Activated CD4-positive, CD25-positive, alpha-beta regulatory T cell (primary cell): ENCODE measurements at regions not wholly inside any gene's neighbourhood (a gene's known extent, or its start where the extent isn't known, plus 50 kb on each side); places are given as distances from the start of the nearest gene placed in this dataset.
"Not testable (repeated sequence)": the region's sequence is repeated elsewhere in the genome, so short reads cannot be mapped to it uniquely, and the experiment has no call there.

Experiments
- DNase-seq, 4 experiments: peaks; one replicate each; lab custom pipeline; 2025; lab: John Stamatoyannopoulos, UW

- no peak for DNase-seq
These were observed 148.1 kb downstream of the TRIML1 start for GRCh38 chr4:188287169-188287894.

DNA sequence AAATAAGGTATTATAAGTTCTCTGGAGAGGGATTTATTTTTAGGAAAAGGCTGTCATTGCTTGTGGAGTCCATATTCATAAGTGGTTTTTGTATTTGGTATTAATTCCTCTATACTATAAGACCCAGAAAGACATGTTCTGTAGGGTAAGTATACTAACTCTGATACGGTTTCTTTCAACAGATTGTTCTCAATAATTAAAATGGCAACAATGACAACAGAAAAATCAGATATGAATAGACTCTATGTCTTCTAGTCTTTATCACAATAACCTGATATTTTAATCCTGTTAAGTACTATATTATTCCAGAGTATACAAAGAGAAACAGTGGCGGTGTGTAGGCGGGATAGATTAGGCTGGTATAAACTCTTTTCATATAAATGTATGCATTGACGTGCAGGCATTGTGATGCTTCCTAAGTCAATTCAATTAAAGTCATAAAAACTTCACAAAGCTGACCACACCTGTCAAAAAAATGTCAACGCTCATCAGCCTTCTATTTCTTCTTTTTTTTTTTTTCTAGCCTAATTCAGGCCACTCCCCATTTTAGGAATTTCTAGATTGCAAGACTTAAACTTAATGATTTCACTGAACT is 150.4 kb downstream of the TRIML1 start:
- no peak for DNase-seq

DNA sequence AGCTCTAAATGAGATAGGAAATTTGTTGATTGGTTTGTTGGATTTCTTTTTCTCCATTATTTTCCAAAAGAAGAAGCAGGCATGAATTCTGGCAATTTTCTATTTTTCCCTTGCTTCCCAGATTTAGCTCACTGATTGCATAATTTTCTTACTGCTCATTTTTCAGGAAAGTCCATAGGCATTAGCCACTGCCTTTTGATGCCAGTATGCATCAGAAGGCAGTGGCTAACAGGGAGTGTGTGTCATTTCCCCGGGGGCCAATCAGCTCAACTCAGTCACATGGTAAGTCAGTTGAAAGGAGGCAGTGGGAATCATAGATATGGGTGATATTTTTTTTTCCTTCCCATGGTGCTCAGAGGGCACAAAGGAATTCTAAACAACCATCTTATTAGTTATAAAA is 156.7 kb downstream of the TRIML1 start:
- DNase-seq = no peak

GRCh38 chr4:188296331-188296730 is 157.1 kb downstream of the TRIML1 start:
- no peak for DNase-seq

GRCh38 chr4:188297873-188298272 is 158.6 kb downstream of the TRIML1 start:
- DNase-seq = no peak

GRCh38 chr4:188299161-188299560 is 159.9 kb downstream of the TRIML1 start:
- DNase-seq = no peak

GRCh38 chr4:188300385-188300784 is 161.1 kb downstream of the TRIML1 start:
- DNase-seq = no peak

DNA sequence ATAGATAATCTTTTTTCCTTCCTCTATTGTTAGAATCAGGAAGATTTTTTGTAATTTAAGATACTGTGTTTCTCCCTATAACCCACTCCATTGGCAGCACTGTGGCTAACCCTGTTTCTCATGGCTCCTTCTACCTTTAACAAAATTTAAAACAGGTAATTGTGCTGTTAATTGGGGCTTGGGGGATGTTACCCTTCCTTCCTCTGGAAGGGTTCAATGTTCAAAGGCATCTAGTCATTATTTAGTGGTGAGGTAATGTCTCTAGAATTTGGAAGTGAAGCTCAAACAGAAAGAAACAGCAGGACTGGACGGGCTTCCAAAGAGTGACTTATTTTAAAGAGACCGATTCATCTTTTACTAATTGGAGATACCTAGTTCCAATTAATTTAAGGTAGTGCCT is 166.4 kb downstream of the TRIML1 start:
- no peak for DNase-seq

GRCh38 chr4:188307591-188307990 is 168.3 kb downstream of the TRIML1 start:
- no peak for DNase-seq

- no peak for DNase-seq
These were observed 168.9 kb downstream of the TRIML1 start for GRCh38 chr4:188308142-188308541.

GRCh38 chr4:188316391-188316790 is 177.2 kb downstream of the TRIML1 start:
- no peak for DNase-seq

GRCh38 chr4:188328966-188329365 is 189.7 kb downstream of the TRIML1 start:
- DNase-seq = no peak

- no peak for DNase-seq
These were observed 190.3 kb downstream of the TRIML1 start for GRCh38 chr4:188329521-188329920.

DNA sequence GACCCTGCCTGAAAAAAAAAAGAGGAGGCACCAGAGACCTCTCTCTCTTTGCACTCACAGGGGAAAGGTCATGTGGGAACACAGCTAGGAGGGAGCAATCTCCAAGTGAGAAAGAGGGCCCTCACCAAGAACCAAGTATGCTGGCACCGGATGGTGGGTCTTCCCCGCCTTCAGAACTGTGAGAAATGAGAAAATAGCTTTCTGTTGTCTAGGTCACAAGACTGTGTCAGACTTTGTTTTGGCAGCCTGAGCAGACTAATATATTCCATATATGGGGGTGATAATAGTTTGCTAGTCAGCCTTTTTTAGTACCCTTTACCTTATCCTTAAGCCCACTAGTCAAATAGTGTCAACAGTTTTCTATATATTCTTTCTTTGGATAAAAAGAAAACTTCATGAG is 193.0 kb downstream of the TRIML1 start:
- DNase-seq = no peak

DNA sequence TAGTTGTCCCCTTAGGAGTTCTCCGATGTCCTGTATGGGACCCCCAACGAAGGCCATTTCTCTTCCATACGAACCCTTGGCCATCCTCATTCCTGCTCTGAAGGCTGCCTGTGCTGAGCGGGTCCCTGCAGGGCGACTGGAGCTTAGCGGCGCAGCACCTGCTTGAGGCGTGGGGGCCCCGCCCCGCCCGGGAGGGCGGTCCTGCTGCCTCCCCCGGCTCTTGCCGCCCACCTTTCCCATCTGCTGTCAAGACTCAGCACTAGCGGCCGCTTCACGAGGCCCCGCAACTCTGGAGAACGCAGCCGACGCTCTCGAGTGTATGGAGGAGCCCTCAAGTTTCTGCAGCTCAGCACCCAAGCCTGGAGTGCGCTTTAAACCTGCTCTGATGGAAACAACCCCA is 197.7 kb downstream of the TRIML1 start:
- no peak for DNase-seq

GRCh38 chr4:188341428-188341827 is 202.2 kb downstream of the TRIML1 start:
- no peak for DNase-seq

- DNase-seq = no peak
These were observed 207.0 kb downstream of the TRIML1 start for GRCh38 chr4:188346171-188346809.

- no peak for DNase-seq
These were observed 208.1 kb downstream of the TRIML1 start for GRCh38 chr4:188347339-188347738.

DNA sequence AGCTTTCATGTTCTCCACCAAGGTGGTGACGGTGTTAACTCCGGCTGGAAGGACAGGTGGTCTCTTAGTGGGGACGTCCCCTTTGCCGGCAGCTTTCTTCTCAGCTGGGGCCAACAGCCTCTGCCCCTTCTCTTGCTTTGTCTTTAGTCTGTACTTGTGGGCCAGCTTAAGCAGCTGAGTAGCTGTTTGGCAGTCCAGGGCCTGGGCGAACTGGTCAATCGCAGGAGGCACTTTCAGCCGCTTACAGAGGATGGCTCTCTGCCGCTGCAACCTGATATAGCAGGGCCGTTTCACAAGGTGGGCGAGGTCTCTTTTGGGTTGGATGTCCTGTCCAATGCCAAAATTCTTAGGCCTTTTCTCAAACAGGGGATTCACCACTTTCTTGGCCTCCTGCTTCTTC is 210.3 kb downstream of the TRIML1 start:
- not testable (repeated sequence) for DNase-seq

DNA sequence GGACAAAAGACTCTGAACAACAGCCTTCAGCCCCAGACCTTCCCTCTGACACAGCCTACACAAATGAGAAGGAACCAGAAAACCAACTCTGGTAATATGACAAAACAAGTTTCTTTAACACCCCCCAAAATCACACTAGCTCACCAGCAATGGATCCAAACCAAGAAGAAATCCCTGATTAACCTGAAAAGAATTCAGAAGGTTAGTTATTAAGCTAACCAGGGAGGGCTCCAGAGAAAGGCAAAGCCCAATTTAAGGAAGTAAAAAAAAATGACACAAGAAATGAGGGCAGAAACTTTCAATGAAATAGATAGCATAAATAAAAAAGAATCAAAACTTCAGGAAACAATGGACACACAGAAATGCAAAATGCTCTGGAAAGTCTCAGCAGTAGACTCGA is 224.0 kb downstream of the TRIML1 start:
- DNase-seq = no peak

DNA sequence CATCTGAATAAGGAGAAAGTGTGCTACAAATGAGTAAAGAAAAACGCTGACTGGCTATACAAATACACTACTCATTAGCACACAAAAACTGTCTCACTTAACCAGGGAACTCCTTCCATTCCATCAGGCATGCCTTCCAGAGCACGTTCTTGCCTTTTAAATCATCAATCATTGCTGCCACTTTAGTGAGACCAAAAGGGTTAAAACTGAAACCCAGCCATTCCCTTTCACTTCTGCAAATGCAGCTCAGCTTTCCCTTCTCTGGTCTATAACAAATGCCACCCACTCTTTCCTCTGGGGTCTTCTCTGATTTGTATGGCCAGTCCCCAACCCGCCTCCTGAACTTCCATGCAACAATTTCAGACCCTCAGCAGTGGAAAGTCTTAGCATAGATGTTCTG is 231.5 kb downstream of the TRIML1 start:
- no peak for DNase-seq

DNA sequence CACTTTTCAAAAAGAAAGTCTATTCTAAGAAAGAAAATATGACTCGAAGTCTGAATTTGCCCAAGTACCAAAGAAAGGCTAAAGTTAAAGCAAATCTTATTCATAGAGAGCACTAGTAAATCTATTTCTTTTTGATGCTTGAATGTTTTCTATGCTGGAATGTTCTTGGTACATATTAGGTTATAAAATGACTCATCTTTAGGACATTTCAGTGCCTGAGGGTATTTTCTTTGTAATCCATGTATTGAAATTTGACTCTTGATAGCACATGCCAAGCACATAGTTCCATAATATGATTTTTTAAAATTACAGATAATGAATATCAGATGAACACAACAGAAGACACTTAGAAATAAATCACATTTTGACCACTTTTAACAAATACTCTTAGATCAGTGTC is 232.8 kb downstream of the TRIML1 start:
- no peak for DNase-seq

DNA sequence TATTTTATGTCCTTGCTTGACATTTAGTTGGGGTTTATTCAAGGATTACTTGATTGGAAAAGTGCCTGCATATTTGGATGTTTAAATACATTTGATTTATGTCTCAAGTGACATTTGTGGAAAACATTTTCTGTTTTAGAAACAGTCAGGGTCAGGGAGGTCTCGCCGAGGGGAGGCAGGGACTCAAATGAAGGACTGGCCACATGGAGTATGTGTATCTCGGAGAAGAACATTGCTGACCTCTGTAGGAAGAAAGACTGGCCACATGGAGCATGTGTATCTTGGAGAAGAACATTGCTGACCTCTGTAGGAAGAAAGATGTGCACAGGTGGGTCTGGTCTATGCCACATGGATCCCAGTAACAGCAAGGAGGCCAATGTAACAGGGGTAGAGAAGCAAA is 233.6 kb downstream of the TRIML1 start:
- no peak for DNase-seq

DNA sequence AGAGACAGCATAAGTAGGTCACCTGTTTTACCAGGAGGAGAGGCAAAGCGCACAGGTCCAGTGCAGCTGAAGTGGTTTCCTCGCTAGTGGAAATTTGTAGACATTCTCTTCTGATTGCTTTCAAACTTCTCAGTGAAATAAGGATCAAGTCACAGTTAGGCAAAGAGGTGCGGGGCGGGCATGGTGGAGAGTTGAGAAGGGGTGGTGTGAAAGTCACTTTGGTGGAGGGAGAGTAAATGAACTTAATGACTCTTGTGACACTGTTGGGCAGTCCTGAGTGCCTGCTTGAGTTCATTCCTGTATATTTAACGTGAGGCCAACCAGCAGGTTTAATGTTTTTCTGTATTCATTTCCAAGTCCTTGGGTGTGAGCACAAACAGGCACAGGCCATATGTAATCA is 235.6 kb downstream of the TRIML1 start:
- no peak for DNase-seq
